ENCODE measurements at regions not wholly inside any gene's neighbourhood (a gene's known extent, or its start where the extent isn't known, plus 50 kb on each side); places are given as distances from the start of the nearest gene placed in this dataset.

GRCh38 chr17:71760062-71760720, 360.6 kb upstream of the SOX9 start:
- Histone ChIP-seq H3K4me3 (ENCODE audit: low read length) (no peak overlapping the region), H4K20me1 (ENCODE audit: low read length) (no peaks in the 10 kb centered on the region), H3K36me3 (ENCODE audit: low read depth, low read length) (no peaks in the 10 kb centered on the region), H3F3A (ENCODE audit: low read length, unreplicated experiment) (peaks cover 6% of the 10 kb centered on the region), H2AFZ (ENCODE audit: low read length) (no peak overlapping the region), H3K9me3 (ENCODE audit: low read length) (no peaks in the 10 kb centered on the region), H3K27me3 (ENCODE audit: low read length) (no peaks in the 10 kb centered on the region), H3K27ac (ENCODE audit: low read length) (no peak overlapping the region), H3K9ac (ENCODE audit: low read length) (no peak overlapping the region), H3K79me2 (ENCODE audit: low read length) (no peaks in the 10 kb centered on the region), H3K4me2 (ENCODE audit: low read length) (peak overlapping the region; percentile 20), H3K4me1 (ENCODE audit: insufficient read depth, low read length) (peaks cover 14% of the 10 kb centered on the region), H3K9me2 (replicated peaks; ENCODE audit: low read length) (no peaks in the 10 kb centered on the region)
- ATAC-seq (peak; percentile 93), DNase-seq (peak; percentile 93)
- CTCF ChIA-PET = interaction anchor here (0.6 kb wide), 1 partner anchor 299 kb away, joined by 3 read pairs; no protein-coding TSS in a partner anchor
- POLR2A ChIA-PET (ENCODE audit: unreplicated experiment) = no interaction called here
- intact Hi-C loops (cut with micrococcal nuclease) = loop anchor here (1.0 to 5.0 kb wide), 3 partner anchors 127 to 523 kb away; no protein-coding TSS in a partner anchor
- no TSS peak for BruUV-seq (replicated peaks)
- no peak for TF ChIP-seq EZH2 (IDR thresholded peaks at IDR 0.05; ENCODE audit: low read length, unreplicated experiment)
- TF ChIP-seq CTCF (conservative IDR thresholded peaks at IDR 0.05; ENCODE audit: low read depth, low read length) = peak; percentile 73
- TF ChIP-seq EZH2phosphoT487 (IDR thresholded peaks at IDR 0.05; ENCODE audit: borderline replicate concordance, low read length) = no peak

GRCh38 chr17:71762526-71762925, 358.3 kb upstream of the SOX9 start:
- no peak for ATAC-seq
- no peak overlapping the region for H2AFZ ChIP-seq (ENCODE audit: low read length)
- no peaks in the 10 kb centered on the region for H3K9me3 ChIP-seq (ENCODE audit: low read length)
- no peak for TF ChIP-seq EZH2phosphoT487 (IDR thresholded peaks at IDR 0.05; ENCODE audit: borderline replicate concordance, low read length)
- TF ChIP-seq EZH2 (IDR thresholded peaks at IDR 0.05; ENCODE audit: low read length, unreplicated experiment) = no peak
- TF ChIP-seq CTCF (conservative IDR thresholded peaks at IDR 0.05; ENCODE audit: low read depth, low read length) = no peak
- H3K9me2 ChIP-seq (replicated peaks; ENCODE audit: low read length) = no peaks in the 10 kb centered on the region
- intact Hi-C loops (cut with micrococcal nuclease) = loop anchor here (5.0 kb wide), 1 partner anchor 525 kb away; no protein-coding TSS in a partner anchor
- H3K4me1 ChIP-seq (ENCODE audit: insufficient read depth, low read length) = peaks cover 14% of the 10 kb centered on the region
- BruUV-seq (replicated peaks) = no TSS peak
- no peaks in the 10 kb centered on the region for H3K27me3 ChIP-seq (ENCODE audit: low read length)
- peaks cover 6% of the 10 kb centered on the region for H3F3A ChIP-seq (ENCODE audit: low read length, unreplicated experiment)
- H3K9ac ChIP-seq (ENCODE audit: low read length) = no peak overlapping the region
- CTCF ChIA-PET = no interaction called here
- POLR2A ChIA-PET (ENCODE audit: unreplicated experiment) = no interaction called here
- H3K79me2 ChIP-seq (ENCODE audit: low read length) = no peaks in the 10 kb centered on the region
- no peaks in the 10 kb centered on the region for H3K36me3 ChIP-seq (ENCODE audit: low read depth, low read length)
- no peaks in the 10 kb centered on the region for H4K20me1 ChIP-seq (ENCODE audit: low read length)
- no peak overlapping the region for H3K27ac ChIP-seq (ENCODE audit: low read length)
- H3K4me2 ChIP-seq (ENCODE audit: low read length) = no peak overlapping the region
- H3K4me3 ChIP-seq (ENCODE audit: low read length) = no peak overlapping the region
- no peak for DNase-seq

- no peak overlapping the region for H3K27ac ChIP-seq (ENCODE audit: low read length)
- H3K4me3 ChIP-seq (ENCODE audit: low read length) = no peak overlapping the region
- no peaks in the 10 kb centered on the region for H3K9me3 ChIP-seq (ENCODE audit: low read length)
- no TSS peak for BruUV-seq (replicated peaks)
- H4K20me1 ChIP-seq (ENCODE audit: low read length) = no peaks in the 10 kb centered on the region
- H3K36me3 ChIP-seq (ENCODE audit: low read depth, low read length) = no peaks in the 10 kb centered on the region
- ATAC-seq (peak; percentile 62), DNase-seq (peak; percentile 53)
- ChIA-PET CTCF (no interaction called here), POLR2A (ENCODE audit: unreplicated experiment) (no interaction called here)
- H3F3A ChIP-seq (ENCODE audit: low read length, unreplicated experiment) = peaks cover 6% of the 10 kb centered on the region
- no peak overlapping the region for H3K9ac ChIP-seq (ENCODE audit: low read length)
- intact Hi-C loops (cut with micrococcal nuclease) = loop anchor here (2.0 to 5.0 kb wide), 2 partner anchors 354 to 527 kb away; no protein-coding TSS in a partner anchor
- H2AFZ ChIP-seq (ENCODE audit: low read length) = no peak overlapping the region
- H3K4me2 ChIP-seq (ENCODE audit: low read length) = no peak overlapping the region
- H3K79me2 ChIP-seq (ENCODE audit: low read length) = no peaks in the 10 kb centered on the region
- no peaks in the 10 kb centered on the region for H3K9me2 ChIP-seq (replicated peaks; ENCODE audit: low read length)
- H3K27me3 ChIP-seq (ENCODE audit: low read length) = no peaks in the 10 kb centered on the region
- H3K4me1 ChIP-seq (ENCODE audit: insufficient read depth, low read length) = peaks cover 13% of the 10 kb centered on the region
- no peak for TF ChIP-seq EZH2 (IDR thresholded peaks at IDR 0.05; ENCODE audit: low read length, unreplicated experiment)
- TF ChIP-seq CTCF (conservative IDR thresholded peaks at IDR 0.05; ENCODE audit: low read depth, low read length) = peak; percentile 71
Observed at GRCh38 chr17:71764505-71764904, 356.3 kb upstream of the SOX9 start.
